Mesothelial cell of epicardium (in vitro differentiated cells): ENCODE measurements at regions not wholly inside any gene's neighbourhood (a gene's known extent, or its start where the extent isn't known, plus 50 kb on each side); places are given as distances from the start of the nearest gene placed in this dataset.

Experiments
- DNase-seq, 2 experiments: peaks; one replicate each; pipeline ENCODE4 v3.0.0; 2021; ENCODE audit warnings: low spot score in 2 of 2; ENCODE audit not compliant: unreplicated experiment in 2 of 2
- H3K27ac Mint-ChIP-seq: 2 replicates; pipeline ENCODE4 v1.8.0; 2021; ENCODE audit warnings: mixed read lengths
- H3K27me3 Mint-ChIP-seq: 2 replicates; pipeline ENCODE4 v1.8.0; 2021; ENCODE audit warnings: low read depth, mixed read lengths
- H3K36me3 Mint-ChIP-seq: 2 replicates; pipeline ENCODE4 v1.8.0; 2021; ENCODE audit warnings: mixed read lengths
- H3K4me1 Mint-ChIP-seq: 2 replicates; pipeline ENCODE4 v1.8.0; 2021; ENCODE audit warnings: mixed read lengths
- H3K4me3 Mint-ChIP-seq: 2 replicates; pipeline ENCODE4 v1.8.0; 2021; ENCODE audit warnings: mild to moderate bottlenecking, moderate library complexity, mixed read lengths
- H3K9me3 Mint-ChIP-seq: 2 replicates; pipeline ENCODE4 v1.8.0; 2021; ENCODE audit warnings: mixed read lengths
- TF ChIP-seq, protein P1 (sequence below): fragments of 200-600 bp; sonication (generic); IDR thresholded peaks from one replicate; pipeline ENCODE4 v1.5.0; 2021; ENCODE audit warnings: antibody characterized with exemption; ENCODE audit not compliant: unreplicated experiment

DNA sequence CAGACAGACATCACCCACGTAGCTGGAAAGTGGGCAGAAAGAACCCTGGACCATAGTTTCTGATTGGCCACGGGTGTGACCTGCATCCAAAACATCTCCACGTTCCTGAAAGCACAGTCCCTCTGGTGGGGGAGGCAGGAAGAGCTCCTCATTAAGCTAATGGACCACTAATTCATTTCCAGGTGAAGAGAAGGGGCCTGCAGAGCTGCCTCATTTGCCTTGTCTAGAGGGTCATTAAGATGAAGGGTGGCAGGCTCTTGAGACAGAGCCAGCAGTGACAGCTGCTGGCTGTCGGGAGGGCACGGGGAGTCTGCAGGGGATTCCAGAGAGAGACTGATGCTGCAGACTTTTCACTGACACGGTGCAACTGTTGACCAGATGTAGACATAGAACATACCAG, 149.6 kb upstream of the OPCML start:
- no peak for DNase-seq
- H3K9me3 Mint-ChIP-seq, result no peaks in the 10 kb centered on the region
- no peaks in the 10 kb centered on the region for H3K36me3 Mint-ChIP-seq
- H3K4me3 Mint-ChIP-seq, result no peak overlapping the region
- TF ChIP-seq, protein P1, sequence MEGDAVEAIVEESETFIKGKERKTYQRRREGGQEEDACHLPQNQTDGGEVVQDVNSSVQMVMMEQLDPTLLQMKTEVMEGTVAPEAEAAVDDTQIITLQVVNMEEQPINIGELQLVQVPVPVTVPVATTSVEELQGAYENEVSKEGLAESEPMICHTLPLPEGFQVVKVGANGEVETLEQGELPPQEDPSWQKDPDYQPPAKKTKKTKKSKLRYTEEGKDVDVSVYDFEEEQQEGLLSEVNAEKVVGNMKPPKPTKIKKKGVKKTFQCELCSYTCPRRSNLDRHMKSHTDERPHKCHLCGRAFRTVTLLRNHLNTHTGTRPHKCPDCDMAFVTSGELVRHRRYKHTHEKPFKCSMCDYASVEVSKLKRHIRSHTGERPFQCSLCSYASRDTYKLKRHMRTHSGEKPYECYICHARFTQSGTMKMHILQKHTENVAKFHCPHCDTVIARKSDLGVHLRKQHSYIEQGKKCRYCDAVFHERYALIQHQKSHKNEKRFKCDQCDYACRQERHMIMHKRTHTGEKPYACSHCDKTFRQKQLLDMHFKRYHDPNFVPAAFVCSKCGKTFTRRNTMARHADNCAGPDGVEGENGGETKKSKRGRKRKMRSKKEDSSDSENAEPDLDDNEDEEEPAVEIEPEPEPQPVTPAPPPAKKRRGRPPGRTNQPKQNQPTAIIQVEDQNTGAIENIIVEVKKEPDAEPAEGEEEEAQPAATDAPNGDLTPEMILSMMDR, result no peak
- no peak overlapping the region for H3K27ac Mint-ChIP-seq
- peaks cover 53% of the 10 kb centered on the region for H3K27me3 Mint-ChIP-seq
- H3K4me1 Mint-ChIP-seq, result no peaks in the 10 kb centered on the region

DNA sequence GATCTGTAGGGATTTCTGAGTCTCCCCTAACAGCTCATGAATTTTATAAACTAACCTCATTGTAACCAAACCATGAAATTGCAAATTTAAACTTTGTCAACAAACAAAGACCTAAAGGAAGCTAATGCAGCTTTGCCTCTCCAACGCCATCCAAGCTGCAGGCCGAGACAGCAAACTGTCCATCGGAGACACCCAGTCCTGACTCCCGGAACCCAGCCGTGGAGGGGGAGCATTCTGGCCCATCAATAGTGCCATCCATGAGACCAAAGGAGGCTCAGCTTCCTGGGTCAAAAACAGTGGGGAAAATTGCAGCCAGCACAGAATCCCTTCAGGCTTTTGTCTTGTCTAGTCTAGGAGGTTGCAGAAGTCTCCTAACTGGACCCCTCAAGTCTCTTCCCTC, 147.6 kb upstream of the OPCML start:
- H3K36me3 Mint-ChIP-seq, result no peaks in the 10 kb centered on the region
- H3K4me3 Mint-ChIP-seq, result no peak overlapping the region
- H3K9me3 Mint-ChIP-seq, result peaks cover 2% of the 10 kb centered on the region
- no peak for DNase-seq
- TF ChIP-seq, protein P1, result no peak
- no peaks in the 10 kb centered on the region for H3K4me1 Mint-ChIP-seq
- peaks cover 54% of the 10 kb centered on the region for H3K27me3 Mint-ChIP-seq
- no peak overlapping the region for H3K27ac Mint-ChIP-seq

DNA sequence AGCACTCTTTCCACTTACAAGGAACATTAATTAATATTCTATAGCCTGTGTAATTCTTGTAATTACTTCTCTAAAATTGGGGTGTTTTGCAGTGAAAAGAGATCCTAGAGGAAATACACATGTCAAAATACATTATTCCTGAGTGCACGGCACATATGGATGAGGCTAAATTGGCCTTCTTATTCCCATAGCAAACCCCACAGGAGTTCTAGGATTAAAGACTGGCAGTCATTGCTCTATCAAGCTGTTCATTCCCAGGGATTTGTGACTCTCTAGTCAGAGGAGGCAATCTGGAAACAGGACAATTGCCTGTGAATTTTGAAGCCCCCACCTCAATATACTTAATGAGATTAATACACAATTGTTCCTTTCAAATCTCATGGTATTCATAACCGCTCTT, 145.9 kb upstream of the OPCML start:
- H3K4me3 Mint-ChIP-seq, result no peak overlapping the region
- H3K36me3 Mint-ChIP-seq, result no peaks in the 10 kb centered on the region
- no peak overlapping the region for H3K27ac Mint-ChIP-seq
- no peak for DNase-seq
- H3K9me3 Mint-ChIP-seq, result peaks cover 5% of the 10 kb centered on the region
- H3K27me3 Mint-ChIP-seq, result peaks cover 53% of the 10 kb centered on the region
- TF ChIP-seq, protein P1, result no peak
- H3K4me1 Mint-ChIP-seq, result no peaks in the 10 kb centered on the region

DNA sequence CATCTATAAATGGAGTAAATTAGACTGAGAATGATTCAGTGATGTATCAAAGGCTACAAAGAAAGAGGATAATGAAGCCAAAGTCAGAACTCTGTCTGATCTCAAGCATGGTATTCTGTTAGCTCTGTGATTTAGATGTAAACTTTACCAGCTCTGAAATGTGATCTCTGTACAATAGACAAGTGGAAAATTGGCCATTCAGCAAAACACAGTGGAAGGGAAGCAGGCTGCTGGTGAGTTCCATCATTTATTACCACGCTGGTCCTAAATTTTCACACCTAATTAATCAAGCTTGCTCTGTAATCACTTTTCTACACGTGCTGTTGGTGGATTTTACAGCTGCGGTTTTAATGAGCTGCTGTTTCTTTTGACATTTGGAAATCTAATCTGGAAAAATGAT, 145.1 kb upstream of the OPCML start:
- Mint-ChIP-seq H3K27me3 (peaks cover 49% of the 10 kb centered on the region), H3K36me3 (no peaks in the 10 kb centered on the region), H3K4me3 (no peak overlapping the region), H3K9me3 (peaks cover 5% of the 10 kb centered on the region), H3K4me1 (no peaks in the 10 kb centered on the region), H3K27ac (no peak overlapping the region)
- TF ChIP-seq, protein P1, result no peak
- DNase-seq, result no peak

DNA sequence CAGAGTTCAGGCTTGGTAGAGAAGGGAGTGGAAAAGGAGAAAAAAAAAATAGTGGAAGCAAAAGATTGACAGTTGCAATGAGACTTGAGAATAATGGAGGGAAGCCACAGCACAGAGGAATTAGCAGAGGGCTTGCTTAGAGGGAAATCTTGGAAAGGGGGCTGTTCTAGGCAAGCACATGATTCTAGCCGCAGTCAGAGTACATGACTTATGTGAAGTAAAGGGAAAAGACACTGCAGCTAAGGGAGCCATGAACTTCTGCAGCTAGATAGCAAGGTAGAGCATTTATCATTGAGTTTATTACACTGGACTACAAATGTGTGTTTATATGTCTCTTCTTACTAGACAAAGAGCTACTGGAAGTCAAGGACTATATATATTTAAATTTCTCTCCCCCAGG, 144.0 kb upstream of the OPCML start:
- H3K9me3 Mint-ChIP-seq, result peaks cover 5% of the 10 kb centered on the region
- no peak overlapping the region for H3K27ac Mint-ChIP-seq
- no peak overlapping the region for H3K4me3 Mint-ChIP-seq
- H3K27me3 Mint-ChIP-seq, result peaks cover 42% of the 10 kb centered on the region
- DNase-seq, result no peak
- TF ChIP-seq, protein P1, result no peak
- H3K36me3 Mint-ChIP-seq, result no peaks in the 10 kb centered on the region
- H3K4me1 Mint-ChIP-seq, result no peaks in the 10 kb centered on the region

DNA sequence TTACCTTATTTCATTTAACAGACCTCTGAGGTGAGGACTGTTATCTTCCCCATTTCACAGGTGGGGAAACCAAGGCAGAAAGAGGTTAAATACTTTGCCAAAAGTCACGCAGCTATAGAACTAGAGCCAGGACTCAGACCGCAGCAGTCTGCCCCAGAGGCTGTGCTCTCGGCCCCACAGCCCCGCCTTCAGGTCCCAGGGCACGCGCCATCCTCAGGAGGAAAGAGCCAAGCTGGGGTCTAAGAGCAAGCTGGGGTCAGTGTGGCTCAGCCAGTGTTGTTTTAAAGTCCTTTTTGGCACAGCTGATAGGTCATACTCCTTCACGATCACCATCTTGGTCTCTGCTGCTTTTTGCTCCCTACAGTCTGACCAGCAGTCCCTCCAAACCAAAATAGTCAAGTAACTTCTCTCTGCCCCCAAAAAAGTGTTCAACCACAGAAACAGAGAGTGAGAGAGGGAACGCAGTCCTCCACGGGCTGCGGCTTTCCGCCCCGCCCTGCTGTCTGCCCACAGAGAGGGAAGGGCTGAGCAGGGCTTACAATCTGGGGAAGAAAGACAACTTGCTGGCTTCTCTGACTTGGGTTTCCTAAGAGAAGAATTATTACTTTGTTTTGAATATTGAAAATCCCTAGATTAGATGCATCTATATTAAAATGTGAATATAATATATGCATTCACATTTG, 137.2 kb upstream of the OPCML start:
- no peak for DNase-seq
- Mint-ChIP-seq H3K9me3 (no peaks in the 10 kb centered on the region), H3K4me1 (no peaks in the 10 kb centered on the region), H3K27ac (no peak overlapping the region), H3K4me3 (no peak overlapping the region), H3K27me3 (peaks cover 23% of the 10 kb centered on the region), H3K36me3 (no peaks in the 10 kb centered on the region)
- TF ChIP-seq, protein P1, result no peak
